Uterus (tissue), 3 donors: ENCODE measurements at regions not wholly inside any gene's neighbourhood (a gene's known extent, or its start where the extent isn't known, plus 50 kb on each side); places are given as distances from the start of the nearest gene placed in this dataset.

Source experiments
- DNase-seq, 2 donors: peaks; one replicate each; pipeline ENCODE4 v3.0.0-alpha.2; 2019 to 2020
- H3K27ac ChIP-seq, 2 donors: fragments of 200-600 bp; sonication (generic); 1 replicate in 1 of 2; 2 replicates in 1 of 2; pipeline ENCODE4 v1.5.1; 2016 to 2018
- H3K27me3 ChIP-seq, 2 donors: fragments of 200-600 bp; sonication (generic); one replicate each; pipeline ENCODE4 v1.5.1; 2018 to 2019; ENCODE audit warnings: control low read depth in 1 of 2
- H3K36me3 ChIP-seq, 2 donors: fragments of 200-600 bp; sonication (generic); one replicate each; pipeline ENCODE4 v1.5.1; 2019; ENCODE audit warnings: control low read depth in 1 of 2
- H3K4me1 ChIP-seq, 2 donors: fragments of 200-600 bp; sonication (generic); one replicate each; pipeline ENCODE4 v1.5.1; 2018 to 2019; ENCODE audit warnings: control low read depth in 1 of 2
- H3K4me3 ChIP-seq, 2 donors: fragments of 200-600 bp; sonication (generic); 1 replicate in 1 of 2; 2 replicates in 1 of 2; pipeline ENCODE4 v1.5.1; 2018 to 2019; ENCODE audit warnings: mild to moderate bottlenecking in 1 of 2
- H3K9me3 ChIP-seq, 2 donors: fragments of 200-600 bp; sonication (generic); one replicate each; pipeline ENCODE4 v1.5.1; 2019; ENCODE audit warnings: control low read depth in 1 of 2
- POLR2A ChIP-seq, 2 donors: fragments of 450-650 bp; IDR thresholded peaks; one replicate each; pipeline ENCODE4 v1.6.1; 2016; ENCODE audit warnings: antibody characterized with exemption in 2 of 2, mild to moderate bottlenecking in 1 of 2, moderate library complexity in 1 of 2
- intact Hi-C: fragments of 100-400 bp; cut with DNase I; formaldehyde crosslinking; loops from one replicate; pipeline ENCODE4 v1.15.1; 2023; ENCODE audit warnings: low total_unique reads
- TF ChIP-seq, protein P1 (sequence below), 4 experiments: fragments of 200-600 bp in 2 of 4; fragments of 450-650 bp in 2 of 4; sonication (generic) in 2 of 4; IDR thresholded peaks; one replicate each; pipeline ENCODE4 v1.5.1; 2016 to 2019; ENCODE audit warnings: antibody characterized with exemption in 4 of 4, mild to moderate bottlenecking in 2 of 4, moderate library complexity in 1 of 4
- donor health status: DM: yes; HTN: yes; CAD: no.

GRCh38 chr2:20122864-20123263 lies 71.4 kb upstream of the LAPTM4A start:
- intact Hi-C loops, result no loop called here
- H3K27me3 ChIP-seq, result no peaks in the 10 kb centered on the region
- no peaks in the 10 kb centered on the region for H3K4me1 ChIP-seq
- H3K27ac ChIP-seq, result no peak overlapping the region
- no peak for TF ChIP-seq POLR2A (IDR thresholded peaks at IDR 0.05)
- TF ChIP-seq, protein P1, sequence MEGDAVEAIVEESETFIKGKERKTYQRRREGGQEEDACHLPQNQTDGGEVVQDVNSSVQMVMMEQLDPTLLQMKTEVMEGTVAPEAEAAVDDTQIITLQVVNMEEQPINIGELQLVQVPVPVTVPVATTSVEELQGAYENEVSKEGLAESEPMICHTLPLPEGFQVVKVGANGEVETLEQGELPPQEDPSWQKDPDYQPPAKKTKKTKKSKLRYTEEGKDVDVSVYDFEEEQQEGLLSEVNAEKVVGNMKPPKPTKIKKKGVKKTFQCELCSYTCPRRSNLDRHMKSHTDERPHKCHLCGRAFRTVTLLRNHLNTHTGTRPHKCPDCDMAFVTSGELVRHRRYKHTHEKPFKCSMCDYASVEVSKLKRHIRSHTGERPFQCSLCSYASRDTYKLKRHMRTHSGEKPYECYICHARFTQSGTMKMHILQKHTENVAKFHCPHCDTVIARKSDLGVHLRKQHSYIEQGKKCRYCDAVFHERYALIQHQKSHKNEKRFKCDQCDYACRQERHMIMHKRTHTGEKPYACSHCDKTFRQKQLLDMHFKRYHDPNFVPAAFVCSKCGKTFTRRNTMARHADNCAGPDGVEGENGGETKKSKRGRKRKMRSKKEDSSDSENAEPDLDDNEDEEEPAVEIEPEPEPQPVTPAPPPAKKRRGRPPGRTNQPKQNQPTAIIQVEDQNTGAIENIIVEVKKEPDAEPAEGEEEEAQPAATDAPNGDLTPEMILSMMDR (IDR thresholded peaks at IDR 0.05), result no peak
- no peak overlapping the region for H3K4me3 ChIP-seq
- no peak for DNase-seq
- H3K36me3 ChIP-seq, result no peaks in the 10 kb centered on the region
- H3K9me3 ChIP-seq, result no peaks in the 10 kb centered on the region

- Histone ChIP-seq H3K4me1 (no peaks in the 10 kb centered on the region), H3K36me3 (no peaks in the 10 kb centered on the region), H3K4me3 (no peak overlapping the region), H3K27me3 (no peaks in the 10 kb centered on the region), H3K9me3 (no peaks in the 10 kb centered on the region), H3K27ac (no peak overlapping the region)
- intact Hi-C loops, result no loop called here
- no peak for DNase-seq
- TF ChIP-seq, protein P1 (IDR thresholded peaks at IDR 0.05), result no peak
- TF ChIP-seq POLR2A (IDR thresholded peaks at IDR 0.05), result no peak
Measured at GRCh38 chr2:20120569-20121416, 69.4 kb upstream of the LAPTM4A start.

DNA sequence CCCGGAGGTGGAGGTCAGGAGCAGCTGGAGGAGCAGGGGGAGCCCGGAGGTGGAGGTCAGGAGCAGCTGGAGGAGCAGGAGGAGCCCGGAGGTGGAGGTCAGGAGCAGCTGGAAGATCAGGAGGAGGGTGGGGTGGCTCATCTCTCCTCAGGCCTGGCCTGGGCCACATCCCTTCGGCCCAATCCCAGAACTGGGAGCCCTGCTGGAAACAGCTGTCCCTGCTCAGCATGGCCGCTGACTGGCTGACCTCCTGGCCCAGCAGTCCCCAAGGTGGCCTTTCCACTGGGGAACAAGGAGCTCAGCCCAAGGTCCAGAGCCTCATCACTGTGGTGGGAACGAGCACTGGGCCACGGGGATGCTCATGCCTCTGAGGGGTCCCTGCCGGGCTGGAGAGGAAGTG lies 66.6 kb upstream of the LAPTM4A start:
- no peak for DNase-seq
- intact Hi-C loops, result no loop called here

GRCh38 chr2:20115902-20116301 lies 64.5 kb upstream of the LAPTM4A start:
- intact Hi-C loops, result no loop called here
- H3K4me1 ChIP-seq, result no peaks in the 10 kb centered on the region
- TF ChIP-seq, protein P1 (IDR thresholded peaks at IDR 0.05), result no peak
- TF ChIP-seq POLR2A (IDR thresholded peaks at IDR 0.05), result no peak
- no peak overlapping the region for H3K4me3 ChIP-seq
- no peaks in the 10 kb centered on the region for H3K9me3 ChIP-seq
- H3K27me3 ChIP-seq, result no peaks in the 10 kb centered on the region
- DNase-seq, result no peak
- no peaks in the 10 kb centered on the region for H3K36me3 ChIP-seq
- H3K27ac ChIP-seq, result no peak overlapping the region

More for the DNA sequence above, 66.6 kb upstream of the LAPTM4A start:
- no peaks in the 10 kb centered on the region for H3K27me3 ChIP-seq
- no peak overlapping the region for H3K4me3 ChIP-seq
- no peaks in the 10 kb centered on the region for H3K36me3 ChIP-seq
- TF ChIP-seq, protein P1 (IDR thresholded peaks at IDR 0.05), result no peak
- TF ChIP-seq POLR2A (IDR thresholded peaks at IDR 0.05), result no peak
- H3K27ac ChIP-seq, result no peak overlapping the region
- no peaks in the 10 kb centered on the region for H3K9me3 ChIP-seq
- H3K4me1 ChIP-seq, result no peaks in the 10 kb centered on the region

GRCh38 chr2:20115374-20115773 lies 63.9 kb upstream of the LAPTM4A start:
- intact Hi-C loops, result no loop called here
- DNase-seq, result no peak
- H3K27ac ChIP-seq, result no peak overlapping the region
- no peak overlapping the region for H3K4me3 ChIP-seq
- H3K36me3 ChIP-seq, result no peaks in the 10 kb centered on the region
- TF ChIP-seq, protein P1 (IDR thresholded peaks at IDR 0.05), result no peak
- TF ChIP-seq POLR2A (IDR thresholded peaks at IDR 0.05), result no peak
- H3K9me3 ChIP-seq, result no peaks in the 10 kb centered on the region
- no peaks in the 10 kb centered on the region for H3K4me1 ChIP-seq
- no peaks in the 10 kb centered on the region for H3K27me3 ChIP-seq
